ENCODE measurements at regions not wholly inside any gene's neighbourhood (a gene's known extent, or its start where the extent isn't known, plus 50 kb on each side); places are given as distances from the start of the nearest gene placed in this dataset.

GRCh38 chr5:172569861-172570558 is 71.1 kb upstream of the NEURL1B start:
- Mint-ChIP-seq H3K4me3 (ENCODE audit: unreplicated experiment) (no peak overlapping the region), H3K27me3 (ENCODE audit: unreplicated experiment) (peaks cover 1% of the 10 kb centered on the region), H3K4me1 (ENCODE audit: unreplicated experiment) (peaks cover 4% of the 10 kb centered on the region), H3K9me3 (ENCODE audit: unreplicated experiment) (no peaks in the 10 kb centered on the region), H3K27ac (ENCODE audit: unreplicated experiment) (no peak overlapping the region), H3K36me3 (ENCODE audit: low read depth, unreplicated experiment) (no peaks in the 10 kb centered on the region)
- TF ChIP-seq, protein P1, sequence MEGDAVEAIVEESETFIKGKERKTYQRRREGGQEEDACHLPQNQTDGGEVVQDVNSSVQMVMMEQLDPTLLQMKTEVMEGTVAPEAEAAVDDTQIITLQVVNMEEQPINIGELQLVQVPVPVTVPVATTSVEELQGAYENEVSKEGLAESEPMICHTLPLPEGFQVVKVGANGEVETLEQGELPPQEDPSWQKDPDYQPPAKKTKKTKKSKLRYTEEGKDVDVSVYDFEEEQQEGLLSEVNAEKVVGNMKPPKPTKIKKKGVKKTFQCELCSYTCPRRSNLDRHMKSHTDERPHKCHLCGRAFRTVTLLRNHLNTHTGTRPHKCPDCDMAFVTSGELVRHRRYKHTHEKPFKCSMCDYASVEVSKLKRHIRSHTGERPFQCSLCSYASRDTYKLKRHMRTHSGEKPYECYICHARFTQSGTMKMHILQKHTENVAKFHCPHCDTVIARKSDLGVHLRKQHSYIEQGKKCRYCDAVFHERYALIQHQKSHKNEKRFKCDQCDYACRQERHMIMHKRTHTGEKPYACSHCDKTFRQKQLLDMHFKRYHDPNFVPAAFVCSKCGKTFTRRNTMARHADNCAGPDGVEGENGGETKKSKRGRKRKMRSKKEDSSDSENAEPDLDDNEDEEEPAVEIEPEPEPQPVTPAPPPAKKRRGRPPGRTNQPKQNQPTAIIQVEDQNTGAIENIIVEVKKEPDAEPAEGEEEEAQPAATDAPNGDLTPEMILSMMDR (IDR thresholded peaks at IDR 0.05; ENCODE audit: unreplicated experiment): no peak
- DNase-seq (ENCODE audit: low spot score): no peak

DNA sequence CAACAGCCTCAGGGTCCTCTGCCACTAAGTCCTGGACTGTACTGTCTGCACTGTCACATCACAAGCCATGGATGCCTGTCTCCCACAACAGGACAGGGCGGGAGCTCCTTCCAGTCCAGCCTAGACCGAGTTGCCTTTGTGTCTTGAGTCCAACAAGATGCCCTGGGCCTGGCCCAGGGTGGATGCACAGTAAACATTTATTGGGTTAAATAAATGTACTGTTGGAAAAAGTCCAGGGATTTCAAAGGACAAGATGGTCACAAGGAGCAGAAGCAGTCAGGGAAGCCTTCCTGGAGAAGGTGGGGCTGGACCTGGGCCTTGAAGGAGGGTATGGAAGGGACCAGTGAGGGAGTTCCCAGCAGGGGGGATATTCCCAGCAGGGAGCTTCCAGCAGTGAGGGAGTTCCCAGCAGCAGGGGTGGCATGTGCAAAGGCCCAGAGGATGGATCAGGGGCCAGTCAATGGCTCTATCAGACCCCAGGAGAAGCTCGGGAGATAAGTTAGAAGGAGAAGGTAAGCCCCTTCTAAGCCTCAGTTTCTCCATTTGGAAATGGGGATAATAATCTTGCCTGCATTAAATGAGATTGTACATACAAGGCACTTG is 72.7 kb upstream of the NEURL1B start:
- DNase-seq (ENCODE audit: low spot score): no peak
- Mint-ChIP-seq H3K27me3 (ENCODE audit: unreplicated experiment) (peaks cover 1% of the 10 kb centered on the region), H3K4me1 (ENCODE audit: unreplicated experiment) (peaks cover 4% of the 10 kb centered on the region), H3K9me3 (ENCODE audit: unreplicated experiment) (no peaks in the 10 kb centered on the region), H3K27ac (ENCODE audit: unreplicated experiment) (no peak overlapping the region), H3K4me3 (ENCODE audit: unreplicated experiment) (no peak overlapping the region), H3K36me3 (ENCODE audit: low read depth, unreplicated experiment) (no peaks in the 10 kb centered on the region)
- TF ChIP-seq, protein P1 (IDR thresholded peaks at IDR 0.05; ENCODE audit: unreplicated experiment): no peak

DNA sequence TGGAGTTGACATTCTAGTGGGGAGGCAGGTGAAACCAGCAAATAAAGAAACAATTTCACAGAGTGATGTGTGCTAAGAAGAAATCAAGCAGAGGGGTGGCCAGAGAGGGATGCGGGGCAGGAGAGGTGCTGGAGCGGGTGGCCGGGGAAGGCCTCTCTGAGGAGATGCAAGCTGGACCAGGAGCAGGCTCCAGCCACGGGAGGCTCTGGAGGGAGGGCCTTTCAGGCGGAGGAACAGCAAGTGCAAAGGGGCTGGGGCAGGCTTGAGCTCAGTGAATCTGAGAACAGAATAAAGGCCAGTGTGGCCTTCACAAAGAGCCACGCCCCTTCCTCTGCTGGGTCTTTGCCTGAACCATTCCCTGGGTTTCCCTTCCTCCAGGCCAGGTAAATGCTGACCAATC is 73.2 kb upstream of the NEURL1B start:
- TF ChIP-seq, protein P1 (IDR thresholded peaks at IDR 0.05; ENCODE audit: unreplicated experiment): no peak
- H3K4me3 Mint-ChIP-seq (ENCODE audit: unreplicated experiment): no peak overlapping the region
- H3K4me1 Mint-ChIP-seq (ENCODE audit: unreplicated experiment): peaks cover 4% of the 10 kb centered on the region
- no peak overlapping the region for H3K27ac Mint-ChIP-seq (ENCODE audit: unreplicated experiment)
- H3K9me3 Mint-ChIP-seq (ENCODE audit: unreplicated experiment): no peaks in the 10 kb centered on the region
- peaks cover 3% of the 10 kb centered on the region for H3K27me3 Mint-ChIP-seq (ENCODE audit: unreplicated experiment)
- DNase-seq (ENCODE audit: low spot score): no peak
- no peaks in the 10 kb centered on the region for H3K36me3 Mint-ChIP-seq (ENCODE audit: low read depth, unreplicated experiment)

GRCh38 chr5:172567294-172567693 is 73.8 kb upstream of the NEURL1B start:
- Mint-ChIP-seq H3K4me1 (ENCODE audit: unreplicated experiment) (peaks cover 4% of the 10 kb centered on the region), H3K27me3 (ENCODE audit: unreplicated experiment) (peaks cover 3% of the 10 kb centered on the region), H3K9me3 (ENCODE audit: unreplicated experiment) (no peaks in the 10 kb centered on the region), H3K4me3 (ENCODE audit: unreplicated experiment) (no peak overlapping the region), H3K27ac (ENCODE audit: unreplicated experiment) (no peak overlapping the region), H3K36me3 (ENCODE audit: low read depth, unreplicated experiment) (no peaks in the 10 kb centered on the region)
- no peak for DNase-seq (ENCODE audit: low spot score)
- TF ChIP-seq, protein P1 (IDR thresholded peaks at IDR 0.05; ENCODE audit: unreplicated experiment): no peak

GRCh38 chr5:172565931-172566665 is 75.0 kb upstream of the NEURL1B start:
- no peak for DNase-seq (ENCODE audit: low spot score)
- peaks cover 2% of the 10 kb centered on the region for H3K27me3 Mint-ChIP-seq (ENCODE audit: unreplicated experiment)
- H3K4me1 Mint-ChIP-seq (ENCODE audit: unreplicated experiment): no peaks in the 10 kb centered on the region
- H3K9me3 Mint-ChIP-seq (ENCODE audit: unreplicated experiment): no peaks in the 10 kb centered on the region
- H3K27ac Mint-ChIP-seq (ENCODE audit: unreplicated experiment): peak overlapping the region; percentile 70
- TF ChIP-seq, protein P1 (IDR thresholded peaks at IDR 0.05; ENCODE audit: unreplicated experiment): no peak
- no peak overlapping the region for H3K4me3 Mint-ChIP-seq (ENCODE audit: unreplicated experiment)
- no peaks in the 10 kb centered on the region for H3K36me3 Mint-ChIP-seq (ENCODE audit: low read depth, unreplicated experiment)
